AG09319 (cell line): ENCODE measurements at regions not wholly inside any gene's neighbourhood (a gene's known extent, or its start where the extent isn't known, plus 50 kb on each side); places are given as distances from the start of the nearest gene placed in this dataset.

Experiments used
- DNase-seq: peaks from one replicate; pipeline ENCODE4 v3.0.0-alpha.2; 2010; ENCODE audit warnings: low read depth; ENCODE audit errors: extremely low read depth
- CTCF ChIP-seq: IDR thresholded peaks from 2 replicates; pipeline ENCODE4 v1.5.1; 2011; ENCODE audit warnings: low read depth, mild to moderate bottlenecking, inconsistent platforms, low read length, moderate library complexity

DNA sequence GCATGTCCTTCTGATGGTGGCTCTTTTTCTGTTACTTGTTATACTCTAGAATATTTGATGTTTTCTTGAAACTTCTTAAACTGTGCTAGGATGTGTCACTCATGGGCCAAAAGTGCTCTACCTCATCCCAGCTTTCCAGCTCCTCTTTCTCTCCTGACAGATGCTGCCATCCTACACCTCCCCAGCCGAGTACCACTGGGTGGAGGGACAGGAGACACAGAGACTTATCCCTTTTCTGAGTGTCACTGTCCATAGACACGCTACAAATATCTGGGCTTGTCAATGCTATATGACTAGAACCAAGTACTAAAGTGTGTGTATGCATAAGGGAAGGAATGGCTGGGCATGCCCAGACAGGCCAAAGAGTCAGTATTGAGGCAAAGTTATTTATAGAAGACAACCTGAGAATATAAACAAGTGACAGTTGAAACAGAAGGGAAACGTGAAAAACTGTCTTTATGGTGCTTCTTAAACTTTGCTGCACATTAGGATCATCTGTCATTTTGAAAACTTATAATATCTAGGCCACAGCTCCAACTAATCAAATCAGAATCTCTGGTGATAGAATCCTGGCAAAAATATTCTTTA, 188.0 kb downstream of the CARTPT start:
- no peak for DNase-seq
- TF ChIP-seq CTCF: no peak

DNA sequence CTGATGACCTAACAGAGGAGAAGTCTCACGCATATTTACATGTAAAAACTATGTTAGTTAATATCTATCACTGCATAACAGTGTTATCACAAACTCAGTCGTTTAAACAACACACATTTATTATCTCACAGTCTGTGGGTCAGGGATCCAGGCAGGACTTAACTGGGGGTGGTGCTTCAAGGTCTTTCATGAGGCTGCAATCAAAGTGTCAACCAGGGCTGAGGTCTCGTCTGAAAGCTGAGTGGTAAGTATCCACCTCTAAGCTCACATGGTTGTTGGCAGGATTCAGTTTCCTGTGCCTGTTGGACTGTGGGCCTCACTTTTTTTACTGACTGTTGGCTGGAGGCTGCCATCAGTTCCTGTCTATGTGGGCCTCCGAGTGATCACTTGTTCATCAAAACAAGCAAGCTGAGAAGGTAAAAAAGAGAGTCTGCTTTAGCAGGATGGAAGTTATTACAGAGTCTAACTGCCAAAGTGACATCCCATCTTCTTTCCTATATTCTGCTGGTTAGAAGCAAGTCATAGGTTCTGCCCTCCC, 188.6 kb downstream of the CARTPT start:
- no peak for DNase-seq
- no peak for TF ChIP-seq CTCF

- no peak for DNase-seq
- TF ChIP-seq CTCF: no peak
These were observed 191.7 kb downstream of the CARTPT start for GRCh38 chr5:71910741-71911140.

DNA sequence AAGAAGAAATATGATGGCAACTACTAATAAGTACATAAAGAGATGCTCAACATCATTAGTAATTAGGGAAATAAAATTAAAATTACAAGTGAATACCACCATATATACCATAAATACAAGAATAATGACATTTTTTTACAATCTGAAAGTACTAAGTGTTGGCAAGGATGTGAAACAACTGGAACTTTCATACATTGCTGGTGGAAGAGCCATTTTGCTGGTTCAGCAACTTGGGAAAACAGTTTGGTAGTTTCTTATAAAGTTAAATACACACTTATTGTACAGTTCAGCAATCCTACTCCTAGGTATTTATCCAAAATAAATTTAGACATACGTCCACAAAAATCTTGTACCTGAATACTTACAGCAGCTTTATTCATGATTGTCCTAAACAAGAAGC, 192.9 kb downstream of the CARTPT start:
- no peak for DNase-seq
- no peak for TF ChIP-seq CTCF

DNA sequence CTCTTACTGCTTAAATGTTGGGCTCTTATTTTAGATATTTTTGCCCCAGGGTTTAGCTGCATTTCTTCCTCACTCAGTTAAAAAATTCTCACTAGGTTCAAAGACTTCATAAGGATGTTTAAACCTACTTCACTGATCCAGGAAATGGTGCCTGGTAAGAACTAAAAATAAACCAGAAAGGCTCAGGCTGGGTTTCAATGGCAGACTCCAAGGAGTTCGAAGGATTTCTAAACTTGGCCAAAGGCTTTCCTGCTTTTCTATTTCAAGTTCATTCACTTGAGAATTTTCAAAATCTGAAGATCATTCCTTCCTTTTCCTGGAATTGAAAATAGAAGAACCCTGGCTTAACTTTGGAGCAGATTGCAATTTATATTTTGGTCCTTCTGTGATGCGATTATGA, 193.0 kb upstream of the MAP1B start:
- TF ChIP-seq CTCF: no peak
- DNase-seq: no peak

- no peak for TF ChIP-seq CTCF
- DNase-seq: no peak
These were observed 184.6 kb upstream of the MAP1B start for GRCh38 chr5:71922584-71923106.

DNA sequence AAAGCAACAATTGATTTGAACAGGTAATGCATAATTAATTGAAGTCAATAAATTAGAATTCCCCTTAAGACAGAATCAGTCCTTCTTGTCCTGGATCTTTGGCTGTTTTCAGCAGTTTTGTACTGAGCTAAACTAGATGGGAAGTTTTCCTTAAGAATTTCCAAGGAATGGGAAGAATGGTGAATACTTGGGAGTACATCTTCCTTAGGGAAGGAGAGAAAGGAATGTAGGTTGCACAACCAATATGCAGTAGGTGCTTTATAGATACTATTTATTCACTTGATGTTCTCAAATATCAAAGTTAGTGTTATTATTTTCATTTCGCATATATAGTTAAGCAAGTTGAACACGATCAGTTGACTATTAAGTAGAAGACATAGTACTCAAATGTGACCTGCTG, 183.5 kb upstream of the MAP1B start:
- no peak for TF ChIP-seq CTCF

More for the DNA sequence above, 183.5 kb upstream of the MAP1B start:
- no peak for DNase-seq
